ENCODE measurements at regions not wholly inside any gene's neighbourhood (a gene's known extent, or its start where the extent isn't known, plus 50 kb on each side); places are given as distances from the start of the nearest gene placed in this dataset.

DNA sequence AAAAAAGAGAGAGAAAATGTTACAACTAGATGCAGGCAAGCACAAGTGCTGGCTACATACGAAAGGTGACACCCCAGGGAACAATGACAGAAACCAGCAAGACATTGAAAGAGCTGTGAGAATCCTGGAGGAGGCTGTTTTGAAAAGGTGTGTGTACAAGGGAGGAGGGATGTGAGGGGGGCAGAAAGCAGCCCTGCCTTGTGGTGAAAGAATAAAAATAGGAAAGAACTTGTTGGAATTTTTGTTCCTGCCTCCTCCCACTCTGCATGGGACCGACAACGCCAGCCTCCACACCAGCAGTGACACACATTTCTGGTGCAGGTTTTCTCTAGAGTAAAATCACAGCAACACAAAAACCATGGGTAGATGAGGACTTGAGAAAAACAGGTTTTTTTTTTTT lies 1258.6 kb downstream of the PCDH9 start:
- TF ChIP-seq EZH2phosphoT487 (conservative IDR thresholded peaks at IDR 0.05; ENCODE audit: low read length) (no peak), CTCF (IDR thresholded peaks at IDR 0.05; ENCODE audit: insufficient read depth, low read length, poor library complexity, severe bottlenecking) (no peak)

Data from SU-DHL-6 (cell line).